GM23338 (cell line): ENCODE measurements at regions not wholly inside any gene's neighbourhood (a gene's known extent, or its start where the extent isn't known, plus 50 kb on each side); places are given as distances from the start of the nearest gene placed in this dataset.

Experiments used
- ATAC-seq: fragments of 200-7000 bp; cut with Tn5 transposase; 3 replicates; pipeline ENCODE4 v1.9.1; 2020
- DNase-seq: peaks from one replicate; pipeline ENCODE4 v3.0.0-alpha.2; 2015; ENCODE audit warnings: low spot score
- H2AFZ ChIP-seq: fragments of 200-600 bp; sonication (generic); 2 replicates; pipeline ENCODE4 v1.8.0; 2016; ENCODE audit warnings: antibody characterized with exemption, mild to moderate bottlenecking, moderate library complexity
- H3F3A ChIP-seq: fragments of 200-600 bp; sonication (generic); replicated peaks from 2 replicates; pipeline ENCODE4 v1.8.0; 2017; ENCODE audit warnings: antibody characterized with exemption, mixed run types, low read depth
- H3K27ac ChIP-seq: fragments of 200-600 bp; sonication (generic); 2 replicates; pipeline ENCODE4 v1.6.1; 2016; ENCODE audit warnings: low read depth
- H3K27me3 ChIP-seq: fragments of 200-600 bp; sonication (generic); 2 replicates; pipeline ENCODE4 v1.8.0; 2016; ENCODE audit warnings: mild to moderate bottlenecking, mixed run types, moderate library complexity; ENCODE audit not compliant: insufficient read depth
- H3K36me3 ChIP-seq: fragments of 200-600 bp; sonication (generic); 2 replicates; pipeline ENCODE4 v1.8.0; 2016; ENCODE audit warnings: mild to moderate bottlenecking; ENCODE audit not compliant: insufficient read depth
- H3K4me1 ChIP-seq: fragments of 200-600 bp; sonication (generic); 2 replicates; pipeline ENCODE4 v1.8.0; 2016; ENCODE audit warnings: mild to moderate bottlenecking, moderate library complexity; ENCODE audit not compliant: insufficient read depth
- H3K4me2 ChIP-seq: fragments of 200-600 bp; sonication (generic); 2 replicates; pipeline ENCODE4 v1.7.1; 2017; ENCODE audit warnings: mixed run types
- H3K4me3 ChIP-seq: fragments of 200-600 bp; sonication (generic); 2 replicates; pipeline ENCODE4 v1.6.1; 2016; ENCODE audit warnings: mixed run types
- H3K79me2 ChIP-seq: fragments of 200-600 bp; sonication (generic); replicated peaks from 2 replicates; pipeline ENCODE4 v1.8.0; 2017; ENCODE audit warnings: mild to moderate bottlenecking; ENCODE audit not compliant: insufficient read depth
- H3K9me2 ChIP-seq: fragments of 200-600 bp; sonication (generic); 2 replicates; pipeline ENCODE4 v1.8.0; 2017; ENCODE audit not compliant: insufficient read depth
- H4K20me1 ChIP-seq: fragments of 200-600 bp; sonication (generic); replicated peaks from 2 replicates; pipeline ENCODE4 v1.8.0; 2017; ENCODE audit warnings: mild to moderate bottlenecking; ENCODE audit not compliant: insufficient read depth
- H3K27ac Mint-ChIP-seq: 2 replicates; pipeline ENCODE4 v1.8.0; 2020; ENCODE audit warnings: inconsistent platforms, mild to moderate bottlenecking, moderate library complexity, mixed read lengths
- H3K27me3 Mint-ChIP-seq: 3 replicates; pipeline ENCODE4 v1.8.0; 2022; ENCODE audit warnings: low read depth, mild to moderate bottlenecking, moderate library complexity, mixed read lengths, inconsistent platforms; ENCODE audit not compliant: insufficient read depth, poor library complexity
- H3K36me3 Mint-ChIP-seq: 3 replicates; pipeline ENCODE4 v1.8.0; 2021; ENCODE audit warnings: low read depth, mild to moderate bottlenecking, inconsistent platforms, moderate library complexity, mixed read lengths
- H3K4me1 Mint-ChIP-seq: 3 replicates; pipeline ENCODE4 v1.8.0; 2020; ENCODE audit warnings: mild to moderate bottlenecking, inconsistent platforms, mixed read lengths
- H3K4me3 Mint-ChIP-seq: 3 replicates; pipeline ENCODE4 v1.8.0; 2021; ENCODE audit warnings: moderate library complexity, mild to moderate bottlenecking, inconsistent platforms, mixed read lengths
- H3K9me3 Mint-ChIP-seq: 3 replicates; pipeline ENCODE4 v1.8.0; 2020; ENCODE audit warnings: moderate library complexity, mild to moderate bottlenecking, inconsistent platforms, mixed read lengths
- CTCF ChIP-seq, 2 experiments: fragments of 200-600 bp in 1 of 2; sonication (generic) in 1 of 2; conservative IDR thresholded peaks; 2 replicates each; pipeline versions ENCODE4 v1.5.1 to v1.6.1; 2016 to 2017; ENCODE audit warnings: antibody characterized with exemption in 2 of 2, low read depth in 2 of 2, mild to moderate bottlenecking in 2 of 2, moderate library complexity in 1 of 2
- EZH2phosphoT487 ChIP-seq: fragments of 200-600 bp; sonication (generic); IDR thresholded peaks from one replicate; pipeline ENCODE4 v1.8.1; 2018; ENCODE audit warnings: antibody characterized with exemption; ENCODE audit not compliant: unreplicated experiment
- JUNB ChIP-seq: IDR thresholded peaks from one replicate; pipeline ENCODE4 v1.6.1; 2016; ENCODE audit warnings: antibody characterized with exemption; ENCODE audit not compliant: unreplicated experiment
- NANOG ChIP-seq: IDR thresholded peaks from 2 replicates; pipeline ENCODE4 v1.6.1; 2016; ENCODE audit warnings: antibody characterized with exemption, borderline replicate concordance
- STAT1 ChIP-seq: IDR thresholded peaks from one replicate; pipeline ENCODE4 v1.6.1; 2016; ENCODE audit warnings: antibody characterized with exemption; ENCODE audit not compliant: unreplicated experiment
- ZNF114 ChIP-seq: fragments of 250-450 bp; sonication (Bioruptor Pico); IDR thresholded peaks from 2 replicates; pipeline ENCODE4 v1.5.0; 2020; ENCODE audit warnings: mild to moderate bottlenecking, moderate library complexity
- ZNF331 ChIP-seq: fragments of 250-450 bp; sonication (Bioruptor Pico); IDR thresholded peaks from 2 replicates; pipeline ENCODE4 v1.5.0; 2020; ENCODE audit warnings: low read depth, mild to moderate bottlenecking, moderate library complexity
- TF ChIP-seq, protein P1 (sequence below): IDR thresholded peaks from one replicate; pipeline ENCODE4 v1.6.1; 2018; ENCODE audit warnings: antibody characterized with exemption; ENCODE audit not compliant: unreplicated experiment

- TF ChIP-seq, protein P1, sequence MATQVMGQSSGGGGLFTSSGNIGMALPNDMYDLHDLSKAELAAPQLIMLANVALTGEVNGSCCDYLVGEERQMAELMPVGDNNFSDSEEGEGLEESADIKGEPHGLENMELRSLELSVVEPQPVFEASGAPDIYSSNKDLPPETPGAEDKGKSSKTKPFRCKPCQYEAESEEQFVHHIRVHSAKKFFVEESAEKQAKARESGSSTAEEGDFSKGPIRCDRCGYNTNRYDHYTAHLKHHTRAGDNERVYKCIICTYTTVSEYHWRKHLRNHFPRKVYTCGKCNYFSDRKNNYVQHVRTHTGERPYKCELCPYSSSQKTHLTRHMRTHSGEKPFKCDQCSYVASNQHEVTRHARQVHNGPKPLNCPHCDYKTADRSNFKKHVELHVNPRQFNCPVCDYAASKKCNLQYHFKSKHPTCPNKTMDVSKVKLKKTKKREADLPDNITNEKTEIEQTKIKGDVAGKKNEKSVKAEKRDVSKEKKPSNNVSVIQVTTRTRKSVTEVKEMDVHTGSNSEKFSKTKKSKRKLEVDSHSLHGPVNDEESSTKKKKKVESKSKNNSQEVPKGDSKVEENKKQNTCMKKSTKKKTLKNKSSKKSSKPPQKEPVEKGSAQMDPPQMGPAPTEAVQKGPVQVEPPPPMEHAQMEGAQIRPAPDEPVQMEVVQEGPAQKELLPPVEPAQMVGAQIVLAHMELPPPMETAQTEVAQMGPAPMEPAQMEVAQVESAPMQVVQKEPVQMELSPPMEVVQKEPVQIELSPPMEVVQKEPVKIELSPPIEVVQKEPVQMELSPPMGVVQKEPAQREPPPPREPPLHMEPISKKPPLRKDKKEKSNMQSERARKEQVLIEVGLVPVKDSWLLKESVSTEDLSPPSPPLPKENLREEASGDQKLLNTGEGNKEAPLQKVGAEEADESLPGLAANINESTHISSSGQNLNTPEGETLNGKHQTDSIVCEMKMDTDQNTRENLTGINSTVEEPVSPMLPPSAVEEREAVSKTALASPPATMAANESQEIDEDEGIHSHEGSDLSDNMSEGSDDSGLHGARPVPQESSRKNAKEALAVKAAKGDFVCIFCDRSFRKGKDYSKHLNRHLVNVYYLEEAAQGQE: no peak
- TF ChIP-seq ZNF331 (no peak), CTCF (conservative IDR thresholded peaks at IDR 0.05; ENCODE audit: low read depth in 2 of 2) (no peak)
These were observed 106.7 kb upstream of the SDK2 start (continued) for GRCh38 chr17:73750975-73751374.

DNA sequence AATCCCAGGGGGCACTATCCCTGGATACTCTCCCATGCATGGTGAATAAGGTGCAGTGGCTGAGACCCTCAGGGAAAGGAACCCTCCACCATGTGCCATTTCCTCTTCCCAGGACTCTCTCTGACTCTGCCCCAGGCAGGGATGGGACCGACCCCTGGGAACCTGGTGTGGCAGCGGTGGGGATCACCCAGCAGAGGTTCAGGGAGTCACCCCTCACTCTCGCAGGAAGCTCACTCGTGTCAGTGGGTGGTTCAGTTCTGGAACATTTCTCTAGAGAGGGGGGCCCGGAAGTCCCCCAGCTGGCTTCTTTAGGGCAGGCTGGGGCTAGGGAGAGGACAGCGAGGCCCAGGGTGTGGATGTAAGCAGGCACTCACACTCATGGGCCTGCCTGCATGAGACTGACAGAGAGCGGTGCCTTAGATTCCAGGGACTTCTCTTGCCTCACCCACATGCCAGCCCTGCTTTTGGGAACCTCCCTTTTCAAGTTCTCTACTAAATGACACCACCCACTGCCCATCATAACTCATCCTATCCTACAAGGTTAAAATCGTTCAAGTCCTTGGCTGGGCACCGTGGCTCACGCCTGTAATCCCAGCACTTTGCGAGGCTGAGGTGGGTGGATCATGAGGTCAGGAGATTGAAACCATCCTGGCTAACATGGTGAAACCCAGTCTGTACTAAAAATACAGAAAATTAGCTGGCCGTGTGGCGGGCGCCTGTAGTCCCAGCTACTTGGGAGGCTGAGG, 109.7 kb upstream of the SDK2 start:
- Histone ChIP-seq H2AFZ (no peak overlapping the region), H3K36me3 (no peaks in the 10 kb centered on the region), H3F3A (no peaks in the 10 kb centered on the region), H3K27me3 (no peaks in the 10 kb centered on the region), H3K4me1 (no peaks in the 10 kb centered on the region), H4K20me1 (no peaks in the 10 kb centered on the region), H3K79me2 (no peaks in the 10 kb centered on the region), H3K4me3 (no peak overlapping the region), H3K9me2 (no peaks in the 10 kb centered on the region; the same call in 1 of the 2 replicates), H3K27ac (no peak overlapping the region), H3K4me2 (no peak overlapping the region)
- no peaks in the 10 kb centered on the region for H3K9me3 Mint-ChIP-seq
- no peak overlapping the region for H3K4me3 Mint-ChIP-seq
- peaks cover 11% of the 10 kb centered on the region for H3K4me1 Mint-ChIP-seq
- H3K36me3 Mint-ChIP-seq: no peaks in the 10 kb centered on the region
- H3K27ac Mint-ChIP-seq: no peak overlapping the region
- no peak for ATAC-seq
- H3K27me3 Mint-ChIP-seq: peaks cover 5% of the 10 kb centered on the region
- DNase-seq: no peak
- TF ChIP-seq JUNB (no peak), NANOG (no peak), ZNF114 (CRISPR knock-in tag) (no peak), EZH2phosphoT487 (no peak), STAT1 (no peak)
